TTC549 (cell line): ENCODE measurements at regions not wholly inside any gene's neighbourhood (a gene's known extent, or its start where the extent isn't known, plus 50 kb on each side); places are given as distances from the start of the nearest gene placed in this dataset.

Experiments
- FAIRE-seq: peaks from 2 replicates; lab custom pipeline; 2012; peaks lifted over from hg19 to GRCh38; lab: Jason Lieb, UNC

DNA sequence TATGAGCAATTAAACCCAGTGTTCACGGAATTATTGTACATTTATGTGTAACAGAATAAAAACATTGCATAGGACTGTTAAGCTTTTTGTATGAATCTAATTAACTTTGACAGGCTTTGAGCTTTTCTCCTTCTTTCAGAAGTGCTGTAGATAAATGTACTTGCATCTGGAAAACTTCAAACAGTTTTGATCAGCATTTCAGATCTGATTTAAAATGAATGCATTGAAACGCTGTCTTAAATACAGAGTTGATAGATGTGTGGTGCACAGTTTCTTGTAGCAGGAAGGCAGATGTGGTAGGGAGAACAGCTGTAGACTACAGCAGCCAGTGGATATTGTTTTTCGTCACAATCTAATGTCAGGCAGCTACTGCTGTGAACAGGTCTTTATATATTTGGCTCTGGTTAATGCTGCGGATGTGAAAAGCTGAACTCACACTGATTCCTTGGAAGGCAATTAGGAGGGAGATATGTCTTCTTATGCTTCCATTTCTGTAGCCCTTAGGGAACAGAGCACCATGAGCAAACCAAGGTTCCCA lies 193.8 kb upstream of the GOLIM4 start:
- FAIRE-seq, result no peak

- no peak for FAIRE-seq
Observed at GRCh38 chr3:168288511-168289401, 193.0 kb upstream of the GOLIM4 start.

DNA sequence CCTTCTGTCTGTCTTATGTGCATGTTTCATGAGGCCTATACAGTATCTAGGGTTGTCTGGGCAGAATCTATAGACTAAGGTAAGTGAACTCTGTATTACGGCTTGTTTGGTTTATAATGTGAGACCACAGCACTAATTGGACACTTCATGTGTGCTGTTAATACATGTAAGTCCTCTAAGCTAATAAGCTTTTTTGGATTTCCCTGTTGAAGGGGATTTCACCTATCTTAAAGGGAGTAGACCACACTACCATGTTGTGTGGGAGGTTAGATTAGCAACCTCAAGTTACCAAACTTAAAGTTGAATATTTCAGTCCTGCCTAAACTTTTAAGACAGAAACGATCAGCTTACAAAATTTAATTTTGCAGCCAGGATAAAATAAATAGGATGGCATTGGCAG lies 189.8 kb upstream of the GOLIM4 start:
- FAIRE-seq, result no peak

GRCh38 chr3:168284728-168285127 lies 189.0 kb upstream of the GOLIM4 start:
- FAIRE-seq, result no peak

DNA sequence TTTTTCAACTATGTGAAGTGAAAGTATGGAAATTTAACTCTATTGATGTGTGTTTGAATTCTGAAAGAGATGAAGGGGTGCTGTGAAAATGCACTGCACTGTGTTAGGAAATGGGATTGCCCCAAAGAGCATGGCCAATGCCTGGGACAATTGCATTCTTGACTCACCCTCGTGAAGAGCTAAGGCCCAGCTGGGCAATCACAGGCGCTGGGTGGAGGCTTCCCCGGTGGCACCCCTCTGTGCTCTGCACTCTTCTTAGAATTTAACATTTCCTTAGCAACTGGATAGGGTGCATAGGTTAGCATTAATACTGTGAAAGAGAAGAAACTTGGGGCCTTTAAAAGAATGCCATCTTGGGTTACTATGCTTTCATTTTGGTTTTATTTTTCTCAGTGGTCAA lies 179.9 kb upstream of the GOLIM4 start:
- FAIRE-seq, result no peak

DNA sequence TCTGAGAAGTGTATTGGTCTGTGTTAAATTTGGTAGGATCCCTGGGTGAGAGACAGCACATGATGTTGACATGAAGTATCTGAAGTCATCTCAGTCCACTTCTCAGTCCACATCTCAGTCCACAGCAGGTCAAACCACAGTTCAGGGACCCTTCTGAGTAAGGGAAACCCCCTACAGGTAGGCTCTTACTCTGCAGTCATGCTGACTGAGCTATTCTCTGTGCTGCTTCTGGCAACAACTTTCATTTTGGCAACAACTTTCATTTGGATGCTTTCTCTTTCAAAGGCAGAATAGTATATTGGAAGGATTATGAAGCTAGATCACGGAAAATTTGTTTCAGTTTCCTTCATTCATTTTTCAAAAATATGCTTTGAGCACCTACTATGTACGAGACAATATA lies 178.2 kb upstream of the GOLIM4 start:
- no peak for FAIRE-seq

GRCh38 chr3:168273036-168273435 lies 177.3 kb upstream of the GOLIM4 start:
- no peak for FAIRE-seq

DNA sequence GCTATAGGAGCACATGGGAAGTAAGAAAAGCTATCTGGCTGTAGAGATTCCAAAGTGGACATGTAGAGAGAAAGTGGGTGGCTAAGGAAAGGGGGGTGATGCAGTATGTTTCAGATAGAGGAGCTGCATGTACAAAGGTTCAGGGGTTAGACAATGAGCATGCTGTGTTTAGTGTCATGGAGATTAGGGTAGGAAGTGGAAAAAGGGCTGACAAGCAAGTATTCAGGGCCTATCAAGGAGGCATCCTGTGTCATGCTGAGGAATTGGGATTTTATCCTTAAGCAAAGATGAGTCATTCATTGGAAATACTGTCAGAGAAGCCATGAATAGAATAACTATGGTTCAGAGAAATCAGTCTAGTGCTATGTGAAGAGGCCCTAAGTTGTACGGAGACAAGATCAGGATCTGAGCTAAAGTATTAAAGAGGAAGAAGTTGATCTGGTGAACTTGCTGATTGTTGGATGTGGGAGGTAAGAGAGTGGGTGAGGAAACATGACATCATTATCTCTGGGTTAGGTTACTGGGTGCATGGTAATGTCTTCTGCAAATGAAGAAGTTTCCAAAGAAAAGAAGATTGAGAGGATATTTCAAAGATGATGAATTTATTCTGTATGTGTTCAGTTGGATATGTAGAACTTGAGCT lies 176.7 kb upstream of the GOLIM4 start:
- FAIRE-seq, result no peak

- FAIRE-seq, result no peak
Observed at GRCh38 chr3:168271932-168272331, 176.2 kb upstream of the GOLIM4 start.

- no peak for FAIRE-seq
Observed at GRCh38 chr3:168269001-168269400, 173.3 kb upstream of the GOLIM4 start.

GRCh38 chr3:168267179-168267578 lies 171.5 kb upstream of the GOLIM4 start:
- no peak for FAIRE-seq

DNA sequence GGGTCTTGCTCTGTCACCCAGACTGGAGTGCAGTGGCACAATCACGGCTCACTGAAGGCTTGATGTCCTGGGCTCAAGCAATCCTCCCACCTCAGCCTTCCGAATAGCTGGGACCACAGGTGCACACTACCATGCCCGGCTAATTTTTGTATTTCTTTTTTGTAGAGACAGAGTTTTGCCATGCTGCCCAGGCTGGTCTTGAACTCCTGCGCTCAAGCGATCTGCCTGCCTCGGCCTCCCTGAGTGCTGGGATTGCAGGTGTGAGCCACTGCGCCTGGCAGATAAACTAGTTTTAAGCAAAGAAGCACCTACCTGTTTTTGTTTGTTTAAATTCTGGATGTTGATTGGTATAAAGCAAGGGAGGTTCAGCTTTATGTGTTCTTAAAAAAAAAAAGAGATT lies 170.6 kb upstream of the GOLIM4 start:
- FAIRE-seq, result no peak

DNA sequence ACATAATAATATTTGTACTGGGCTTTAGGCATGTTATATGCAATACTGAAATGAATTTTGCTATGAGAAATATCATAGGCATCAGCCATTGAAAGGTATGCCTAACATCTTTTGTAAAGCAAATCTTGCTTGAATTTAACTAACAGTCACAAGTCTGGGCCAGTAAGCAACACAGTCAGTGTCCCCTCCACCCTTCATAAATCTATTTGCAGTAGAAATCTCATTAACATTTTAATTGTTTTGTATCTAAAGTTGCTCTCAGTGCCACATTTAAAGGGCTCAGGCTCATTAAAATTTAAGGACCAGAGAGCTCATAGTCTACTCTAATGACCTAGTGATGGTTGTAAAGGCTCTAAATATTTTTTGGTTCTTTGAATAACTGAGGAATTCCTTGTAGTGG lies 167.2 kb upstream of the GOLIM4 start:
- FAIRE-seq, result no peak

GRCh38 chr3:168260859-168261258 lies 165.1 kb upstream of the GOLIM4 start:
- no peak for FAIRE-seq

DNA sequence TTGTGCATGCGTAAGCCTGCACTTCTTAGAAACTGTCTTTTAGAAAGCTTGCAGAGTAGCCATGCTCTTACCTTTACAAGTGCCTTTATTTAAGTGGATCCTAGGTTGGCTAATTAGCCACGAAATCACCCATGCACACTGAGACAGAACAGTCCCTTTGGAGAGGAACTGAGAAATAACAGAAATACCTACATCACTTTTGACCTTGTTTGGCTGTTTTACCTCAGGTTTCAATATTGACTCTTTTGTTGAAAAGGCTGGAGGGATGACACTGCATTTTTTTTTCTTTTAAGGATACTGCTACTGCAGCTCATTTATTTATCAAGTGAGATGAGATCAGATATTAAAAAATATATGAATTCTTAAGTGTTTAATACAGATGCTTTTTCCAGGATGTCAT lies 155.6 kb upstream of the GOLIM4 start:
- no peak for FAIRE-seq

GRCh38 chr3:168250415-168250861 lies 154.7 kb upstream of the GOLIM4 start:
- no peak for FAIRE-seq

- FAIRE-seq, result no peak
Observed at GRCh38 chr3:168249550-168250414, 154.1 kb upstream of the GOLIM4 start.

DNA sequence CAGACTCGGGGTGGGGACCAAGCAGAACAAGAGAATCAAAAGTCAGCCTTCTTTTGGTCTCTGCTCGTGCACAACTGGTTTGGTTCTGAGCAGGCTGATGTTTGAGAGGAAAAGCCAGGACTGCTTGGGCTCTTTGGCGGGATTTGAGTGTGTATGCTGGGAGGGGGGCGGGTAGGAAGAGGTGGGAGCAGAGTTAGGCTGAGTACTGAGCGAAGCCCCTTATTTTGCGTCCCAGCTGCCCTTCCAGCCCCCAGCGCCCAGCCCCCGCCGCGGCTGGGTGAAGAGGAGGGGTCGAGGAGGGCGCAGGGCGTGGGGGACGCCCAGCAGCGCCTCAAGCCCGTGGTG lies 153.5 kb upstream of the GOLIM4 start:
- FAIRE-seq, result no peak

DNA sequence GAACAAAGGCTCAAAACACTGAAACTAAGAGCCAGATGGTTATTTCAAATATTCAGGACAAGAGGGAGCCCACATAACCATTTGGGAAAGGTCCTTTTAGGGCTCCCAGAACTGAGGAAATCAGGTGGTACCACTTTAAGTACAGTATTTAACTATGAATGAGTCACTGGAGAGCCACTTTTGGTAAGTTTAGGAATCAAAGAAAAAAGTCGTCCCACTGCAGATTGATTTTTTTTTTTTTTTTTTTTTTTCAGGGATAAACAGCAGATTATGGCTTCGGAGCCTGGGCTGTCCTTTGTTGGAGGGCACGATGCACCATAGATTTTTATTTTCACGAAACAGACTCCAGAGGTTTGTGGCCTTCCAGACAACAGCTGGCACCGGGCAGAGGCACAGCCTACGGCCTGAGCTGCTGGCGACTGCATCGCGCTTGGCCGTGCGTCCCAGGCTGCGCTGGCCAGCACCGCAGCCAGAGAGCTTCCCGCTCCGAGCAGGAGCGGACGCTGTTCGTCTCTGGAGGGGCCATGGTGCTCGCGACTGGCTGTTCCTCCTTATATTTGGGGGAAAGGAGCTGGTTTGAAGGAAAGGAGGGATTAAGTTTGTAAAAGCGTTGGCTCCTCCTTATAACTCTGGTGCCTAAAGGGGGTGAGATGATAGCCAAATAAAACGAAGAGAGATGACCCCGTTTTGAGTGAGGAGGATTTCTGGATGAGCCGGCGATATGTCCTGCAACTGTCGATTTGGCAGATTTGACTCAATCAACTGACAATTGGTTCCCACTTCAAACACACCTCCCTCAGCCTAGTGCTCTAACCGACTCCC lies 152.9 kb upstream of the GOLIM4 start:
- no peak for FAIRE-seq

GRCh38 chr3:168241156-168241555 lies 145.4 kb upstream of the GOLIM4 start:
- FAIRE-seq, result no peak

- FAIRE-seq, result no peak
Observed at GRCh38 chr3:168239287-168239686, 143.6 kb upstream of the GOLIM4 start.

DNA sequence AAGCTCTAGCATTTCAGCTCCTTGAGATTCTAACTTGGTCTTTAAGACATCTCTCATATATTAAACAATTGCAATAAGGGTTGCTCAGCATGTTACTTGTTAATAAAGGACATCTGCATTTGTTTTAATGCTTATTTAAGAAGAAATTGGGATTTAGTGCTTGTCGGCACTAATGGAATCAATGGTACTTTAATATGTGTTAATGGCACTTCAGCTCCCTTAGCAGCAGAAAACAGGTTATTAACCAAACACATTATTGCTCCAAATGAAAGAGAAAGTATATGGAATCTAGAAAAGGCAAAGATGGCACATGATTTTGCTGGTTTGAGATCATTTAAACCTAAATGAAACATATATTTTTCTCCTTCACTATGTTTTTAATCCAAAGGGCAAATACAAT lies 137.3 kb upstream of the GOLIM4 start:
- FAIRE-seq, result no peak
